ENCODE measurements at regions not wholly inside any gene's neighbourhood (a gene's known extent, or its start where the extent isn't known, plus 50 kb on each side); places are given as distances from the start of the nearest gene placed in this dataset.
"Not testable (repeated sequence)": the region's sequence is repeated elsewhere in the genome, so short reads cannot be mapped to it uniquely, and the experiment has no call there.

DNA sequence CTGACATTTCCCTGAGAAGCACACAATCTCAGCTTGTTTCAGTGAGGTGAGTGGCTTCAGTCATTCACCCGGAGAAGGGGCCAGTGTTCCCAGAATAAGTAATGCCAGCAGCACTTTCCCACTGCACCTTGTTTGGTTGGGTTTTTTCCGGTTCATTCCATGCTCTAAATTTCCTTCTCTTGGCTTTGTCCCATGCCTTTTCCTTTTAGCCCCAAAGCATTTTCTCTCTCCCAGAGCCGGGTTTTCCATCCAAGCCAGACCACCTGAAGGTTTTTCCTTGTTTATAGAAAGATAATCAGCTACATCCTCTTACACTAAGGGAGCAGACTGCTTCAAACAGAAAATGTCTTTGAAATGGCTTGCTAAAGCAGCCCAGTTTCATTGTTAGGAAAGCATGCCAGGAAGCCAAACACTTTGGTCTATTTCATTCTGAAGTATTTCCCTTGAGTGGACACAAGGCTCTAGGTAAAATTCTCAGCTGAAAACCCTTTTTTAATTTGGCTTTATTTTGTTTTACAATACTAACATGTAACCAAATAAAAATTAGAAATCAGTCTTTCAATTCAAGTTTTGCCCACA is 501.6 kb downstream of the DTWD2 start:
- DNase-seq (ENCODE audit: low read depth): no peak
- H3K4me3 ChIP-seq (ENCODE audit: low read depth, low read length): no peak overlapping the region
- no peak for TF ChIP-seq CTCF (IDR thresholded peaks at IDR 0.05; ENCODE audit: insufficient read depth, low read depth, low read length)

- no peak for DNase-seq (ENCODE audit: low read depth)
- TF ChIP-seq CTCF (IDR thresholded peaks at IDR 0.05; ENCODE audit: insufficient read depth, low read depth, low read length): no peak
- H3K4me3 ChIP-seq (ENCODE audit: low read depth, low read length): no peak overlapping the region
These were observed 509.1 kb downstream of the DTWD2 start for GRCh38 chr5:118479285-118479684.

- DNase-seq (ENCODE audit: low read depth): no peak
- no peak overlapping the region for H3K4me3 ChIP-seq (ENCODE audit: low read depth, low read length)
- TF ChIP-seq CTCF (IDR thresholded peaks at IDR 0.05; ENCODE audit: insufficient read depth, low read depth, low read length): no peak
These were observed 509.5 kb downstream of the DTWD2 start for GRCh38 chr5:118478852-118479251.

GRCh38 chr5:118468085-118468484 is 520.3 kb downstream of the DTWD2 start:
- no peak for TF ChIP-seq CTCF (IDR thresholded peaks at IDR 0.05; ENCODE audit: insufficient read depth, low read depth, low read length)
- no peak overlapping the region for H3K4me3 ChIP-seq (ENCODE audit: low read depth, low read length)
- DNase-seq (ENCODE audit: low read depth): no peak

GRCh38 chr5:118467103-118467502 is 521.2 kb downstream of the DTWD2 start:
- TF ChIP-seq CTCF (IDR thresholded peaks at IDR 0.05; ENCODE audit: insufficient read depth, low read depth, low read length): no peak
- no peak overlapping the region for H3K4me3 ChIP-seq (ENCODE audit: low read depth, low read length)
- DNase-seq (ENCODE audit: low read depth): no peak

GRCh38 chr5:118466418-118466817 is 521.9 kb downstream of the DTWD2 start:
- TF ChIP-seq CTCF (IDR thresholded peaks at IDR 0.05; ENCODE audit: insufficient read depth, low read depth, low read length): no peak
- no peak for DNase-seq (ENCODE audit: low read depth)
- H3K4me3 ChIP-seq (ENCODE audit: low read depth, low read length): no peak overlapping the region

DNA sequence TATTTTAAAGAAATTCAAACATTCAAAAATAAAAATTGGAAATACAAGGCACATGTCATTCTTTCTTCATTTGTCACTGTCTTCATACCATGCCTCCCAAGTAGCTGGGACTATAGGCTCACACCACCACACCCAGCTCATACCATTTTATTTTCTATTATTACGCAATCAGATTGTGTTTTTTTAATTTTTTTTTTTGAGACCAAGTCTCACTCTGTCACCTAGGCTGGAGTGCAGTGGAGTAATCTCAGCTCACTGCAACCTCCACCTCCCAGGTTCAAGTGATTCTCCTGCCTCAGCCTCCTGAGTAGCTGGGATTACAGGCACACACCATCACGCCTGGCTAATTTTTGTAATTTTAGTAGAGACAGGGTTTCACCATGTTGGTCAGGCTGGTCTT is 526.1 kb downstream of the DTWD2 start:
- DNase-seq (ENCODE audit: low read depth); H3K4me3 ChIP-seq (ENCODE audit: low read depth, low read length): not testable (repeated sequence)
